GM21528 (cell line): ENCODE measurements at regions not wholly inside any gene's neighbourhood (a gene's known extent, or its start where the extent isn't known, plus 50 kb on each side); places are given as distances from the start of the nearest gene placed in this dataset.
"Not testable (repeated sequence)": the region's sequence is repeated elsewhere in the genome, so short reads cannot be mapped to it uniquely, and the experiment has no call there.

Experiments used
- ATAC-seq: cut with Tn5 transposase; IDR thresholded peaks from one replicate; pipeline ENCODE4 v1.9.1; 2021; ENCODE audit warnings: mild to moderate bottlenecking, moderate library complexity; ENCODE audit not compliant: unreplicated experiment, low FRiP score

- ATAC-seq = no peak
These were observed 276.4 kb downstream of the UTRN start for GRCh38 chr6:144561455-144562043.

- ATAC-seq = no peak
These were observed 279.1 kb downstream of the UTRN start for GRCh38 chr6:144564202-144564601.

- ATAC-seq = no peak
These were observed 281.9 kb downstream of the UTRN start for GRCh38 chr6:144566868-144567615.

GRCh38 chr6:144568241-144568640 is 283.1 kb downstream of the UTRN start:
- ATAC-seq = no peak

GRCh38 chr6:144572541-144572940 is 287.4 kb downstream of the UTRN start:
- ATAC-seq = not testable (repeated sequence)

- no peak for ATAC-seq
These were observed 289.7 kb downstream of the UTRN start for GRCh38 chr6:144574796-144575195.

- no peak for ATAC-seq
These were observed 290.2 kb downstream of the UTRN start for GRCh38 chr6:144575327-144575726.

- no peak for ATAC-seq
These were observed 291.7 kb downstream of the UTRN start for GRCh38 chr6:144576871-144577270.

- no peak for ATAC-seq
These were observed 293.5 kb downstream of the UTRN start for GRCh38 chr6:144578385-144579350.

- no peak for ATAC-seq
These were observed 294.9 kb downstream of the UTRN start for GRCh38 chr6:144580039-144580438.

GRCh38 chr6:144580771-144581170 is 295.6 kb downstream of the UTRN start:
- ATAC-seq = no peak

- no peak for ATAC-seq
These were observed 296.8 kb downstream of the UTRN start for GRCh38 chr6:144581812-144582537.

- peak; percentile 95 for ATAC-seq
These were observed 297.9 kb downstream of the UTRN start for GRCh38 chr6:144582939-144583613.

- ATAC-seq = peak; percentile 15
These were observed 298.4 kb downstream of the UTRN start for GRCh38 chr6:144583614-144583954.

GRCh38 chr6:144585217-144585814 is 300.2 kb downstream of the UTRN start:
- no peak for ATAC-seq

- no peak for ATAC-seq
These were observed 301.9 kb downstream of the UTRN start for GRCh38 chr6:144586986-144587385.

- peak; percentile 72 for ATAC-seq
These were observed 303.7 kb downstream of the UTRN start for GRCh38 chr6:144588697-144589325.

- ATAC-seq = no peak
These were observed 305.4 kb downstream of the UTRN start for GRCh38 chr6:144590532-144590931.

GRCh38 chr6:144593392-144593791 is 308.3 kb downstream of the UTRN start:
- ATAC-seq = no peak
